HG03342 (cell line): ENCODE measurements at regions not wholly inside any gene's neighbourhood (a gene's known extent, or its start where the extent isn't known, plus 50 kb on each side); places are given as distances from the start of the nearest gene placed in this dataset.
"Not testable (repeated sequence)": the region's sequence is repeated elsewhere in the genome, so short reads cannot be mapped to it uniquely, and the experiment has no call there.

Experiments
- ATAC-seq: cut with Tn5 transposase; IDR thresholded peaks from one replicate; pipeline ENCODE4 v1.9.1; 2021; ENCODE audit warnings: mild to moderate bottlenecking, moderate library complexity; ENCODE audit not compliant: unreplicated experiment

DNA sequence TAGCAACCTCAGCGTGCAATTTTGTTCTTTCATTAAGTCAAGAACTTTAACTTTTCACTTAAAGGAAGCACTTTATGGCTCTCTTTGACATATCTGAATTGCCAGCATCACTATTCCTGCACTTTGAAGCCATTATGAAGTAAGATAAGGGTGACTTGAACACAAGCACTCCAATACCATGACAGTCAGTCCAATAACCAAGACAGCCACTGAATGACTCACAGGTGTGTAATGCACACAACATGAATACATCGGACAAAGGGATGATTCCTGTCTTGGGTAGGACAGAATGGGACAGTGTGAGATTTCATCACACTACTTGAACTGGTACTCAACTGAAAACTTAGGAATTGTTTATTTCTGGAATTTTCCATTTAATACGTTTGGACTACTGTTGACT, 233.7 kb upstream of the IPO5 start:
- no peak for ATAC-seq

DNA sequence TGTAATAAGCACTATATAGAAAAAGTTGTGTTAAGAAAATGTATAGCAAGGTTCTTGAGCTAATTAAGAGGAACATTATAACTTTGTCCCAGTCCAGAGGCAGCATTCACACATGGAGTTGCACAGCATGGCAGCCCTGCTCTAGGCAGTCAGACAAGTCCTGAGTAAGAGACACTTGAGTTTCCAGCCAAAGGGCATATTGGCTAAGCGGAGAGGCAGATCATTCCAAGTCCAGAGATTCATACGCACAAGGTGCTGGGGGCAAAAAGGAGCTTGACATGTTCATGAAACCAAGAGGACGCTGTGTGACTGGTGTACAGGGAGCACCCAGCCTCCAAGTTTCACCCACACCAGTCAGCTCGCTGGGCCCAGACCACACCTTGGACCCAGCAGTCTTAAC, 232.6 kb upstream of the IPO5 start:
- ATAC-seq, result no peak

DNA sequence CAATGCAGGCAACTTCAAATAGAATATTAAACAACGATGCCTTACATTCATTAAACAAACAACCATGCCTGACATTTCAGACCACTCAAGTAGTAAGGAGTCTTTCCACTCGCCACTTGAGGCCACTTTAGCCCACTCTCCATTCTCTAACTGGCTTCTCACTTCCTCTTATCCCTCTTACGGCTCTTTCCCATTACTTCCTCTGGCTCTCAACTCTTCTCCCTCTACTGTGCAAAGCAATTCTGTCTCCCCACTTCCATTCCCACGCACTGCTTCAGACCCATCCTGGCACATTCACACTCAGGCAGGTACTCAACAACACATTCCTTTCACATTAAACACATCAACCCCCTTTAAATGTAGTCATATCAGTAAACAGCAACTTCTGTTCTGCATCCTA, 229.8 kb upstream of the IPO5 start:
- no peak for ATAC-seq

GRCh38 chr13:97724450-97724849, 229.0 kb upstream of the IPO5 start:
- no peak for ATAC-seq

DNA sequence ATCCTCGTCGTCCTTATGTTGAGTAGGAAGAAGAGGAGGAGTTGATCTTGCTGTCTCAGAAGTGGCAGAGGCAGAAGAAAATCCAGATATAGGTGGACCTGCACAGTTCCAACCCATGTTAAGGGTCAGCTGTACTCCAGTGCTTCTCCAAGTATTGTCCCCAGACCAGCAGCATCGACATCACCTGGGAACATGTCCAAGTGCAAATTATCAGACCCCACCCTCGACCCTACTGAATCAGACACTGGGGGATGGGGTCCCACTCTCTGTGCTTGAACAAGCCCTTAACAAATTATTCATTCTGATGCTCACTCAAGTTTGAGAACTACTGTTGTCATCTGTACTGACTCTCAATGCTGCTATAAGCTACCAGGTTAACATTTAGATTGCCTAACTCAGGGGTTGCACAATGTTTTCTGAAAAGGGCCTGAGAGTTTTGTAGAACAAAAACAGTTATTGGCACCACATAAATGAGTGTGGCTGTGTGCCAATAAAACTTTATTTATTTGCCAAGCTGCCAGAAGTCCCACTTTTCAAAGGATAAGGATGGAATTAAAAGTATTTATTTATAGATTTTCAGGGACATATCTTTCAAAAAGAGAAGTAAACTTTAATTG, 226.7 kb upstream of the IPO5 start:
- no peak for ATAC-seq

DNA sequence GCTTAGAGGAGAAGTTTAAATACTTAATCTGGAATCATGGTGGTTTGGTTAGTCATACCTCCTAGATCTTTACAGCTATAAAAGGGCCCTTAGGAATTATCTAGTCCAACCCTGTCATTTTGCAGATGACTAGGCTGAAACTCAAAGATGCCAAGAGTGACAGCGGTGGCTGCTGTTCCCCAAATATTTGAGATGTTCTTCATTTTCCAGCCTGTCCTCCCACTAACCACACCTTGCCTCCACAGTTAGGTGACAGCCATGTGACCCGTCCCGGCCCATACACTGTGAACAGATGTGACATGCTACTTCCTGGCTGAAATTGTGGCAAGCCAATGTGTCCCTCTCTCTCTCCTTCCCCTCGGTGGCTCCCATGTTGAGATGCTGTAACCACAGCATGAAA, 225.5 kb upstream of the IPO5 start:
- no peak for ATAC-seq

- ATAC-seq, result no peak
Measured at GRCh38 chr13:97736436-97736835, 217.0 kb upstream of the IPO5 start.

GRCh38 chr13:97742084-97742483, 211.4 kb upstream of the IPO5 start:
- ATAC-seq, result no peak

DNA sequence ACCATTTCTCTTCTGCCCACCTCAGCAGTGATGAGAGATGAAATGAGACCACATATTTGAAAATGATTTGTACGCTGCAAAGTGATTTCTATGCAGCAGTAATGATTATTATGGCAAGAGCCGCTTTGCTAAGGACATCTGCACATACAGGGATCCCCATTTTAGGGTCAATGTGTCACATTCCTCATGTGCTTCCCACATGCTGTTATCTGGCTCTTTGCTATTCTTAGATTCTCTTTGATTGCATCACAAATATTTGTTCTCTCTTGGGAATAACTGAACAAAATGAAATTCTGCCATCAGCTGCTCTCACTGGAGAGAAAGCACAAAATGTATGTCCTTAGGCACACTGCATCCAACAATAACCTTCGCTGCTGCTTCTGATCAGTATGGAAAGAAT, 209.5 kb upstream of the IPO5 start:
- ATAC-seq, result no peak

DNA sequence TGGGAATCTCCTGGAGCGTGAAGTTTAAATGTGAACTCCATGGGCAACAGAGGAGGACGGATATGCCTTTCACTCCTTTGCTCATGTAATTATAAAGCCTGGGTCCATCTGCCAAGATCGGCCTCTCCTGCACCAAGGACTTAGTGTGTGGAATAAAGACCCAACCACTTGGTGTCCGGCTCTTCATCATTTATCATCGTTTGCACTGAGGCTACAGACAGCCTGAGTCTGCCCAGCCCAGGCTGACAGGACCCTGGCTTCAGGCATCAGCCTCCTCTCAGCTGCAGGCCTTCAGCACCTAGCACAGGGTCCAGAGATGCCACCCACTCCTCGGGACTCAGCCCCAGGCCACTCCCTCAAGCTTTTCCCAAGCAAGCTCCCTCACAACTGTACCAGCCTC, 206.8 kb upstream of the IPO5 start:
- no peak for ATAC-seq

DNA sequence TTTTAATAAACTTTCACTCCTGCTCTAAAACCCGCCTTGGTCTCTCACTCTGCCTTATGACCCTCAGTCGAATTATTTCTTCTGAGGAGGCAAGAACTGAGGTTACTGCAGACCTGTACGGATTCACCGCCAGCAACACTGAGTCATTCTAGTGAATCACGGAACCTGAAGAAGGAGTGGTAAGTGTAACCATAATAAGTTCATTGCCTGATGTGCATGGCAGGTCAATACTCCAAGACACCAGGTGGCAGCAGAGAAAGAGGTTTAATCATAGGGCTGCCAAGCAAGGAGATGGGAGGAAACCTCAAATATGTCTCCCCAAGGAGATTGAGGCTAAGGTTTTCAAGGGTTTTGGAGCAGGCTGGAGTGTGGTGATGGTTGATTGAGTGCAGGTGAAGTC, 204.3 kb upstream of the IPO5 start:
- no peak for ATAC-seq

DNA sequence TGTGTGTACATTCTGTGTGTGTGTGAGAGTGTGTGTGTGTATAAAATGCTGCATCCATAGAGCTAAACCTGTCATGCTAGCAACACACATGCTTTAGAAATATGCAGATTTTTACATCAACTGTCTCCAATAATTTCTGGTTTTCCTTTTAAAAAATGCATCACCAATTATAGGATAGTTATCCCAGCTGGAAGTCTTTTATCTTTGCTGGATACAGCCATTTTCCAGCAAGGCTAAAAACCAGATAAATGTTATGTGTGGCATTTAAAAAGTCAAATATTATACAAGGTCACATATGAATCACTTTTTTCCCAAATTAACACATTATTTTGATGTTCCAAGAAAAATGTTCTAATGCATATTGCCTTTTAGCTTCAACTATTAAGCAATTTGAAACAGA, 202.0 kb upstream of the IPO5 start:
- ATAC-seq, result no peak

DNA sequence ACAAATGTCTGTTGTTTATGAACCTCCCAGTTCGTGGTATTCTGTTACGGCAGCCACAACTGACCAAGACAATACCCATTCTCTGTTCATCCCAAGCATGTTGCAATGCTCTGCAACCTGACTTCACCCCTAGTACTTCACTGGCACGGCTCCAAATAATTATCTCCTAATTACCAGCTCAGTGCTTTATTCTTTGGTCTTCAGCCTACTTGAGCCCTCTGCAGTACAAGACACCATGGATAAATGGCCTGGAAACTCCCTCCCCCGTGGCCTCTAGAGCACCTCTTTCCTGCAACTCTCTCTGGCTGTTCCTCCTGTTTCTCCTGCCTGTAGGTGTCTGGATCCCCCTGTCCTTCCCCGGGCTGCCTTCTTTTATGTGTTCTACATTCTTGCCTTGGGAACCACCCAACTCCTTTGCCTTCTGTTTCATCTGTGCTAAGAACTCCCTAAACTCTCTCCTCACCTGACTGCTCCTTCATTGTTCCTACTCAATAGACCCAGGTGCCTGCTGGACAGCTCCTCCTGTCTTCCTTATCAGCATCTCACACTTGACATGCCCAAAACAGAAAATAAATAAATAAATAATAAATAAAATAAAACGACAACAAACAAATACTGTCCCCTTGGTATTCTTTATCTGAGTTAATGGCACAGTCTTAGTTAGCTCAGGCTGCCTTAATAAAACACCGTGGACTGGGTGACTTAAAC, 200.4 kb upstream of the IPO5 start:
- ATAC-seq, result no peak

DNA sequence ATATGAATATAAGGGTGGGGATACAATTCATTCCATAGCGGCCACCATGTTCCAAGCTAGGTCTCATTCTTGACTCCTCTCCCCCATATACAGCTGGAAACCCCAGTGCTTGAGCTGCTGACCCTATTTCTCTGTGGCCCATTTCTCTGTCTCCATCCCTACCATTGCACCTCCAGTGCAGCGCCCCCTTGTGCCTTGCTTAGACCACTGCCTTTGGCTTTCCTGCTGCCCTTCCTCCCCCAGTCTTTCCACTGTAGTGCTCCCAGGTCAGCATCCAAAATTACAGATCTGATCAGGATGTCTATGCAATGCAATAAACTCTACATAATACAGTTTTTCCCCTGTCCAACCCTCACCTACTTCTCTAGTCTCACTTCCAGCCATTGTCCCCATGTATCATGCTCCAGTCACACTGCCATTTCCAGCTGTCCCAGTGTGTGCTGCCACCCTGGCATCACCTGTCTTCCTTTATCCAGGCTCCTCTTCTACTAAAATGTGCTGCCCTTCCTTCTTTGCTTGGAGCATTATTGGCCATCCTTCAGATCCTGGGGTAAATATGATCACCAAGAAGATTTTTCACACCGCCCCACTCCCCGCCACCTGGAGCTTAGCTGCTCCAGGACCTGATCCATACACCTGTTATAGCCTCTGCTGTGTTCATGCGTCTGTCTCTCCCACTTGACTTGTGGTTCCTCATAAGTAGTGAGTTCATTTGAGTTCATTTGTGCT, 199.4 kb upstream of the IPO5 start:
- no peak for ATAC-seq

- no peak for ATAC-seq
Measured at GRCh38 chr13:97757807-97758206, 195.7 kb upstream of the IPO5 start.

- ATAC-seq, result no peak
Measured at GRCh38 chr13:97758317-97758716, 195.2 kb upstream of the IPO5 start.

- no peak for ATAC-seq
Measured at GRCh38 chr13:97761796-97762540, 191.5 kb upstream of the IPO5 start.

DNA sequence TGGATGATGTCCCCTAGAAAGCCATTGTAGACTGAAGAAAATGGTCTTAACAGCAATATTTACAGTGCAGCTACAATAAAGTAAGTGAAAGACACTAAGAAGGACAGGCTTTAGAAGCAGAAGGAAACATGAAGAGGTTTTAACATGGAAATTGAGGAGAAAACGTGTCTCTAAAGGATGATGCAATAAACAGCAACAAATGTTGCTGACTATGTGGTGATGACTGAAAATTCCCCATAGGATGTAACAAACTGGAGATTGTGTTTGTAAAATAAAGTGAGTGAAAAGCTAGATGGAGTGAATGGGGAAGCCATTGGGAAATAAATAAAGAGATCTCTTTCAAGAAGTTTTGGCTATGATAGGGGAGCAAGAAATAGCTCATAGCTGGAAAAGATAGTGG, 186.7 kb upstream of the IPO5 start:
- no peak for ATAC-seq

- no peak for ATAC-seq
Measured at GRCh38 chr13:97768134-97768533, 185.3 kb upstream of the IPO5 start.

- not testable (repeated sequence) for ATAC-seq
Measured at GRCh38 chr13:97770231-97770630, 183.2 kb upstream of the IPO5 start.

DNA sequence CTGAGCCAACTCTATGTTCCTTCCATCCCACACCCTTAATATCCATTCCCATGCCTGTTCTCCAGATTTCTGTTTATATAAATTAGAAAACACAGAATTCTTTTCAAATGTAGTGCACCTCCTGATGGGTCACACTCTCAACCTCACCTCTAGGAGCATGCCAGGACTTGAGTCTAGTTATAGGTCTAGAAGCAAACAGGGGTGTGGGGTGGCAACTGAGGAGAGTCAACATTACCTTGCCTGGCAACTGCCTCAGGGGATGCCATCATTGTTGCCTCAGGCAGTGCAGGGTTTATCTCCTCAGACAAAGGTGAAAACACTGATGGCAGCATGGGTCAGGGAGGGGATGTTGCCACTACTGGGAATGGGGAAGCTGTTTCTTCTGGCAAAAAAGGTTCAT, 181.0 kb upstream of the IPO5 start:
- ATAC-seq, result not testable (repeated sequence)
